AG10803 (cell line): ENCODE measurements at regions not wholly inside any gene's neighbourhood (a gene's known extent, or its start where the extent isn't known, plus 50 kb on each side); places are given as distances from the start of the nearest gene placed in this dataset.

Experiments used
- DNase-seq: peaks from one replicate; pipeline ENCODE4 v3.0.0; 2010; ENCODE audit warnings: low read depth
- H3K4me3 ChIP-seq: 2 replicates; pipeline ENCODE4 v1.5.1; 2011; ENCODE audit warnings: mild to moderate bottlenecking, low read length, control low read depth
- TF ChIP-seq, protein P1 (sequence below): conservative IDR thresholded peaks from 2 replicates; pipeline ENCODE4 v1.5.1; 2011; ENCODE audit warnings: mild to moderate bottlenecking, low read length, control low read depth, inconsistent platforms

DNA sequence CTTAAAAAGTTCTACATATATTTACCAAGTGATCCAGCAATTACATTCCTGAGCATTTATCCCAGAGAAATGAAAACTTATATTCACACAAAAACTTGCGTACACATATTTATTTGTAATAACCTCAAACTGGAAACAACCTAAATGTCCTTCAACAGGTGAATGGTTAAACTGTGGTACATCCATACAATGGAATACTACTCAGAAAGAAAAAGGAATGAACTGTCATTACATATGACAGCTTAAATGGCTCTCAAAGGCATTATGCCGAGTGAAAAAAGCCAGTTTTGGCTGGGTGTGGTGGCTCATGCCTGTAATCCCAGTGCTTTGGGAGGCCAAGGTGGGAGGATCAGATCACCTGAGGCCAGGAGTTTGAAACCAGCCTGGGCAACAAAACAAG is 79.1 kb upstream of the DYNC1I2 start:
- no peak overlapping the region for H3K4me3 ChIP-seq
- TF ChIP-seq, protein P1, sequence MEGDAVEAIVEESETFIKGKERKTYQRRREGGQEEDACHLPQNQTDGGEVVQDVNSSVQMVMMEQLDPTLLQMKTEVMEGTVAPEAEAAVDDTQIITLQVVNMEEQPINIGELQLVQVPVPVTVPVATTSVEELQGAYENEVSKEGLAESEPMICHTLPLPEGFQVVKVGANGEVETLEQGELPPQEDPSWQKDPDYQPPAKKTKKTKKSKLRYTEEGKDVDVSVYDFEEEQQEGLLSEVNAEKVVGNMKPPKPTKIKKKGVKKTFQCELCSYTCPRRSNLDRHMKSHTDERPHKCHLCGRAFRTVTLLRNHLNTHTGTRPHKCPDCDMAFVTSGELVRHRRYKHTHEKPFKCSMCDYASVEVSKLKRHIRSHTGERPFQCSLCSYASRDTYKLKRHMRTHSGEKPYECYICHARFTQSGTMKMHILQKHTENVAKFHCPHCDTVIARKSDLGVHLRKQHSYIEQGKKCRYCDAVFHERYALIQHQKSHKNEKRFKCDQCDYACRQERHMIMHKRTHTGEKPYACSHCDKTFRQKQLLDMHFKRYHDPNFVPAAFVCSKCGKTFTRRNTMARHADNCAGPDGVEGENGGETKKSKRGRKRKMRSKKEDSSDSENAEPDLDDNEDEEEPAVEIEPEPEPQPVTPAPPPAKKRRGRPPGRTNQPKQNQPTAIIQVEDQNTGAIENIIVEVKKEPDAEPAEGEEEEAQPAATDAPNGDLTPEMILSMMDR, result no peak
- DNase-seq, result no peak

DNA sequence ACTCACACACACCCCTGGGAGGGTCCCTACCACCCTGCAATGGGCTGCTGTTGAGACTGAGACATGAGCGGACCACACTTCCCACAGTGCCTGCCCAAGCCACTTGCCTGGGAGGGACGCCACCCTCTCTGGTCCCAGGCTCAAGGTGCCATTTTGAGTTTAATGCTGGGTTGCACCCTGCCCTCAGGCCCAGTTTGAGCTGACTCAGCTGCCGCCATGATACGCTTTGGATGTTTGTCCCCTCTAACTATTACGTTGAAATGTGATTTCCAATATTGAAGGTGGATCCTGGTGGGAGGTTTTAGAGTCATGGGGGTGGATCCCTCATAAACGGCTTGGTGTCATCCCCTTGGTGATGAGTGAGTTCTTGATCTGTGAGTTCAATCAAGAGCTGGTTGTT is 76.4 kb upstream of the DYNC1I2 start:
- TF ChIP-seq, protein P1, result no peak
- H3K4me3 ChIP-seq, result no peak overlapping the region
- no peak for DNase-seq

DNA sequence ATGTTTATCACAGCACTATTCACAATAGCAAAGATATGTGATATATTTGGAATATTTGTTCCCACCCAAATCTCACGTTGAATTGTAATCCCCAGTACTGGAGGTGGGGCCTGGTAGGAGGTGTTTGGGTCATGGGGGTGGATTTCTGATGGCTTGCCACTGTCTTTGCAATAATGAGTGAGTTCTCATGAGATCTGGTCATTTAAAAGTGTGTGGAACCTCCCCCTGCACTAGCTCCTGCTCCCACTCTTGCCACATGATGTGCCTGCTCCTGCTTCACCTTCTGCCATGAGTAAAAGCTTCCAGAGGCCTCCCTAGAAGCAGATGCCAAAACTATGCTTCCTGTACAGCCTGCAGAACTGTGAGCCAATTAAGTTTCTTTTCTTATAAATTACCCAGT is 72.2 kb upstream of the DYNC1I2 start:
- TF ChIP-seq, protein P1, result no peak
- H3K4me3 ChIP-seq, result no peak overlapping the region
- peak; percentile 54 for DNase-seq

DNA sequence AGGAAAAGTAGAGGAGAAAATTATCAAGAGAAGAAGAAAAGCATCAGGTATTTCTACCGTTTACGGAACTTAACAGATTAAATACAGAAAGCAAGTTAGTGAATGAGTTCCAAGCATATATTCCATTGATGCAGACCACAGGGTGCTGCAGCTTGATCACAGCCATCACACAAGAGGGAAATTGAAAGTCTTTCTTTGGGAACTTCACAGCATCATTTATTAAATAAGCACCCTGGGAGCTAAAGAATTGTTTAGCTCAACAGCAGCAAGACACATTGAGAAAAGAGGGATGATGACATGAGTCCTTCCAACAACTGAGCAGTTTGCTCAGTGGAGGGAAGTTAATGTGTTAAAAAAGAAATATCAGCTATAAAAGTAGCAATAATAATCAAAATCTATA is 69.3 kb upstream of the DYNC1I2 start:
- H3K4me3 ChIP-seq, result no peak overlapping the region
- TF ChIP-seq, protein P1, result no peak
- no peak for DNase-seq

DNA sequence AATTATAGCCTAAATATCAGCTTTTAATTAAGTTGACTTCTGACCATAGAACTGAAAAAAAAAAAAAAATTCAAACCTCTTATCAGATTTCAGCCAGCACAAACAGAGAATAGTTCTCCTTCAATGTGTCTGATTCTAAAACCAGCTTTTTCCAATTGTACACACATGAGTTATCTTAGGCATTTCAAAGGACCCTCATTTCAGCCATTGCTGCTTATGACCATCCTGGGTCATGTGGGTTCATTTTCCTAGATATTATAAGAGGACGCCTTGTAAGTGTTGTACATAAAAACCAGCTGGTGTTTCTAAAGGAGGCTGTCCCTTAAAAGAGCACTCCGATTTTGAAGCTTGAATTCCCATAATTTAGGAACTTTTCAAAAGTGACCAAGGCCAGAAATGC is 62.3 kb upstream of the DYNC1I2 start:
- H3K4me3 ChIP-seq, result no peak overlapping the region
- TF ChIP-seq, protein P1, result no peak
- DNase-seq, result no peak

DNA sequence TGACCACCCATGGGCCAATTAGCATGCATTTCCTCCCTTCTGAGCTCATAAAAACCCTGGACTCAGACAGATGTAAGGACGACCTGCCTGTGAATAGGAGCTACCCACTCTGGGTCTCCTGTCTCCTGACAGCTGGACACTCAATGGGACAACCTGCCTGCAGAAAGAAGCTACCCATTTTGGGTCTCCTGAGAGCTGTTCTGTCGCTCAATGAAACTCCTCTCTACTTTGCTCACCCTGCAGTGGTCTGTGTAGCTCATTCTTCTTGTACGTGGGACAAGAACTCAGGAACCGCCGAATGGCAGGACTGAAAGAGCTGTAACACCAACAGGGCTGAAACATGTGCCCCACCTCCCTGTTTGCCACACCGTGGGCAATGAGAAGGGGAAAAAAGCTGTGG is 60.3 kb upstream of the DYNC1I2 start:
- no peak overlapping the region for H3K4me3 ChIP-seq
- no peak for DNase-seq
- TF ChIP-seq, protein P1, result no peak

DNA sequence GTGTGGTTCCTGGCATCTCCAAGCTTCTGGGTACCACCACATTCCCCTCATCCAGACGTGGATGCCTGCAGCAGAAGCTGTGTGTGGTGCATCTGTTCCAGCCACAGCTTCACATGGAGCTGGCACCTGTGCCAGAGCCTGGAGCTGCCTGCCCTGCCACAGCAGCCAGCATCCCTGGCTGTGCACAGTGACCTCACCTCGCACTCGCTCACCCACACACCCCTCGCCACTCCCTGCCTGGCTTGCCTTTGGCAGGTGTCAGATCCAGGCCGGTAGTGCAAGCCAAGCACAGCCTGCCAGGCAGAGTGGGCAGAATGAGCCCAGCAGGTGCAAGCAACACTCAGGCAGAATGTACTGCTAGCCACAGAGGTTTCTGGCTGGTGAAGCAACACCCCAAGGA is 59.9 kb upstream of the DYNC1I2 start:
- TF ChIP-seq, protein P1, result no peak

More for the DNA sequence above, 59.9 kb upstream of the DYNC1I2 start:
- H3K4me3 ChIP-seq, result no peak overlapping the region
- DNase-seq, result no peak
